SU-DHL-6 (cell line): ENCODE measurements at regions not wholly inside any gene's neighbourhood (a gene's known extent, or its start where the extent isn't known, plus 50 kb on each side); places are given as distances from the start of the nearest gene placed in this dataset.

Experiments
- H2AFZ ChIP-seq: fragments of 200-600 bp; sonication (generic); 2 replicates; pipeline ENCODE4 v1.6.1; 2014; ENCODE audit warnings: low read depth, mild to moderate bottlenecking, moderate library complexity, mixed read lengths, antibody characterized with exemption, low read length; ENCODE audit not compliant: severe bottlenecking
- H3F3A ChIP-seq: fragments of 200-600 bp; shearing (Covaris generic); 2 replicates; pipeline ENCODE4 v1.6.0; 2016; ENCODE audit warnings: antibody characterized with exemption, mild to moderate bottlenecking; ENCODE audit not compliant: insufficient read depth
- H3K27ac ChIP-seq: fragments of 200-600 bp; sonication (generic); 2 replicates; pipeline ENCODE4 v1.5.1; 2016; ENCODE audit warnings: low read depth, mild to moderate bottlenecking, low read length, moderate library complexity, mixed read lengths
- H3K27me3 ChIP-seq: fragments of 200-600 bp; sonication (generic), shearing (Covaris generic); 2 replicates; pipeline ENCODE4 v1.6.0; 2014; ENCODE audit warnings: mild to moderate bottlenecking, low read length
- H3K36me3 ChIP-seq: fragments of 200-600 bp; sonication (generic); 2 replicates; pipeline ENCODE4 v1.6.1; 2014; ENCODE audit warnings: mild to moderate bottlenecking, low read length, mixed read lengths
- H3K4me2 ChIP-seq: fragments of 300-600, 200-600 bp; shearing (Covaris generic), sonication (generic); 2 replicates; pipeline ENCODE4 v1.6.0; 2014; ENCODE audit warnings: low read length, low read depth, mild to moderate bottlenecking; ENCODE audit not compliant: poor library complexity, severe bottlenecking
- H3K4me3 ChIP-seq: fragments of 200-600 bp; sonication (generic); 2 replicates; pipeline ENCODE4 v1.5.1; 2014; ENCODE audit warnings: antibody characterized with exemption, low read length, mild to moderate bottlenecking, mixed read lengths; ENCODE audit not compliant: insufficient read depth, poor library complexity, severe bottlenecking
- H3K79me2 ChIP-seq: fragments of 200-600 bp; sonication (generic); 2 replicates; pipeline ENCODE4 v1.6.1; 2014; ENCODE audit warnings: mild to moderate bottlenecking, low read length, moderate library complexity; ENCODE audit not compliant: insufficient read depth
- H3K9ac ChIP-seq: fragments of 200-600 bp; sonication (generic); 2 replicates; pipeline ENCODE4 v1.7.0; 2014; ENCODE audit warnings: mild to moderate bottlenecking, low read length
- H3K9me2 ChIP-seq: fragments of 200-600 bp; sonication (generic); replicated peaks from 2 replicates; pipeline ENCODE4 v1.6.1; 2014; ENCODE audit warnings: low read length; ENCODE audit not compliant: insufficient read depth
- H3K9me3 ChIP-seq: fragments of 200-600 bp; sonication (generic); 2 replicates; pipeline ENCODE4 v1.6.1; 2014; ENCODE audit warnings: low read length, mixed read lengths; ENCODE audit not compliant: insufficient read depth
- H4K20me1 ChIP-seq: fragments of 200-600 bp; sonication (generic); 2 replicates; pipeline ENCODE4 v1.6.1; 2014; ENCODE audit warnings: low read depth, mild to moderate bottlenecking, antibody characterized with exemption, low read length, moderate library complexity, mixed read lengths
- CTCF ChIP-seq: fragments of 200-600 bp; sonication (generic); IDR thresholded peaks from one replicate; pipeline ENCODE4 v1.5.1; 2017; ENCODE audit warnings: antibody characterized with exemption, mild to moderate bottlenecking, low read length, moderate library complexity; ENCODE audit not compliant: insufficient read depth, poor library complexity, severe bottlenecking
- EZH2phosphoT487 ChIP-seq: fragments of 200-600 bp; sonication (generic), shearing (Covaris generic); conservative IDR thresholded peaks from 2 replicates; pipeline ENCODE4 v1.6.1; 2018; ENCODE audit warnings: mild to moderate bottlenecking, antibody characterized with exemption, low read length, moderate library complexity, mixed read lengths

GRCh38 chr5:4212981-4213819, 617.6 kb downstream of the IRX1 start:
- Histone ChIP-seq H3K79me2 (no peaks in the 10 kb centered on the region), H3K4me3 (no peak overlapping the region), H3K27ac (no peak overlapping the region), H3K9me2 (no peaks in the 10 kb centered on the region), H3K9me3 (no peaks in the 10 kb centered on the region), H3F3A (no peaks in the 10 kb centered on the region), H3K27me3 (no peaks in the 10 kb centered on the region; the same call in 1 of the 2 replicates), H3K9ac (no peak overlapping the region), H4K20me1 (no peaks in the 10 kb centered on the region), H3K4me2 (no peak overlapping the region), H2AFZ (no peak overlapping the region), H3K36me3 (no peaks in the 10 kb centered on the region)
- TF ChIP-seq EZH2phosphoT487 (no peak), CTCF (no peak)

- TF ChIP-seq EZH2phosphoT487, result no peak
- TF ChIP-seq CTCF, result no peak
- Histone ChIP-seq H3K9me2 (no peaks in the 10 kb centered on the region), H3F3A (no peaks in the 10 kb centered on the region), H3K9me3 (no peaks in the 10 kb centered on the region), H3K4me2 (no peak overlapping the region), H2AFZ (no peak overlapping the region), H4K20me1 (no peaks in the 10 kb centered on the region), H3K27ac (no peak overlapping the region), H3K36me3 (no peaks in the 10 kb centered on the region), H3K27me3 (no peaks in the 10 kb centered on the region; the same call in 1 of the 2 replicates), H3K79me2 (no peaks in the 10 kb centered on the region), H3K9ac (no peak overlapping the region), H3K4me3 (no peak overlapping the region)
Measured at GRCh38 chr5:4215143-4215542, 619.5 kb downstream of the IRX1 start.

GRCh38 chr5:4216142-4216541, 620.5 kb downstream of the IRX1 start:
- H3K9me2 ChIP-seq, result no peaks in the 10 kb centered on the region
- H3K9me3 ChIP-seq, result no peaks in the 10 kb centered on the region
- no peaks in the 10 kb centered on the region for H4K20me1 ChIP-seq
- no peaks in the 10 kb centered on the region for H3F3A ChIP-seq
- TF ChIP-seq EZH2phosphoT487 (no peak), CTCF (no peak)
- no peak overlapping the region for H3K27ac ChIP-seq
- H3K9ac ChIP-seq, result no peak overlapping the region
- no peak overlapping the region for H3K4me2 ChIP-seq
- H3K79me2 ChIP-seq, result no peaks in the 10 kb centered on the region
- H2AFZ ChIP-seq, result no peak overlapping the region
- H3K27me3 ChIP-seq, result no peaks in the 10 kb centered on the region; the same call in 1 of the 2 replicates
- H3K4me3 ChIP-seq, result no peak overlapping the region
- H3K36me3 ChIP-seq, result no peaks in the 10 kb centered on the region
